GM23248 (cell line): ENCODE measurements at regions not wholly inside any gene's neighbourhood (a gene's known extent, or its start where the extent isn't known, plus 50 kb on each side); places are given as distances from the start of the nearest gene placed in this dataset.

Source experiments
- EZH2 ChIP-seq: fragments of 200-600 bp; sonication (generic); IDR thresholded peaks from 2 replicates; pipeline ENCODE4 v1.6.1; 2018; ENCODE audit warnings: antibody characterized with exemption, mild to moderate bottlenecking; ENCODE audit not compliant: insufficient read depth, poor library complexity, severe bottlenecking
- EZH2phosphoT487 ChIP-seq: fragments of 200-600 bp; sonication (generic); IDR thresholded peaks from 2 replicates; pipeline ENCODE4 v1.6.1; 2018; ENCODE audit warnings: antibody characterized with exemption, moderate library complexity, mild to moderate bottlenecking, low read depth; ENCODE audit not compliant: insufficient read depth

DNA sequence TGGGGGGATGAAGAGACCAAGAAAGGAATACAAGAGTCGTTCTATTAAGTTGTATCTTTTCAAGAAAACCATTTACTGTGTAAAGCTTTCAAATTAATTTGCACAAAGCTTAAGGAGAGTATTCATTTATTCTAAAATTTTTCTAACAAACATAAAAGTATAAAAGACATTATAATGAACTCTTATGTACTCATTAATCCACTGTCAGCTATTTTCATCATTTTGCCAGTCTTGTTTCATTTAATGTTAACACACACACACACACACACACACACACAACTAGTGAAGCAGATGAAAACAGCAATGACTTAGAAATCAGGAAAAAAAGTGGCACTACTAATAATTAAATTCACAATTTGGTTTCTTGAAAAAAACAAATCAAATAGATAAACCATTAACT is 176.7 kb downstream of the TLE1 start:
- TF ChIP-seq EZH2, result no peak
- no peak for TF ChIP-seq EZH2phosphoT487
